Activated T-helper 17 cell treated with anti-CD3 and anti-CD28 coated beads, Interleukin-2, amount 50 U/mL, for 72 hours (primary cell): ENCODE measurements at regions not wholly inside any gene's neighbourhood (a gene's known extent, or its start where the extent isn't known, plus 50 kb on each side); places are given as distances from the start of the nearest gene placed in this dataset.
"Not testable (repeated sequence)": the region's sequence is repeated elsewhere in the genome, so short reads cannot be mapped to it uniquely, and the experiment has no call there.

Source experiments
- ATAC-seq: fragments of 150-1000 bp; cut with Tn5 transposase; replicated peaks from 2 replicates; pipeline ENCODE4 v1.10.0; 2021; ENCODE audit warnings: mild to moderate bottlenecking, moderate library complexity
- H3K27ac Mint-ChIP-seq: one replicate; pipeline ENCODE4 v1.8.0; 2022; ENCODE audit warnings: mixed read lengths
- H3K27me3 Mint-ChIP-seq: one replicate; pipeline ENCODE4 v1.8.0; 2022; ENCODE audit warnings: mixed read lengths
- H3K36me3 Mint-ChIP-seq: one replicate; pipeline ENCODE4 v1.8.0; 2022; ENCODE audit warnings: low read depth, mild to moderate bottlenecking, mixed read lengths
- H3K4me1 Mint-ChIP-seq: one replicate; pipeline ENCODE4 v1.8.0; 2022; ENCODE audit warnings: mixed read lengths
- H3K4me3 Mint-ChIP-seq: one replicate; pipeline ENCODE4 v1.8.0; 2022; ENCODE audit warnings: mild to moderate bottlenecking, mixed read lengths
- H3K9me3 Mint-ChIP-seq: one replicate; pipeline ENCODE4 v1.8.0; 2022; ENCODE audit warnings: mixed read lengths

- H3K27ac Mint-ChIP-seq: no peak overlapping the region
- peaks cover 5% of the 10 kb centered on the region for H3K9me3 Mint-ChIP-seq
- no peak for ATAC-seq
- no peaks in the 10 kb centered on the region for H3K27me3 Mint-ChIP-seq
- no peaks in the 10 kb centered on the region for H3K4me1 Mint-ChIP-seq
- no peaks in the 10 kb centered on the region for H3K36me3 Mint-ChIP-seq
- no peak overlapping the region for H3K4me3 Mint-ChIP-seq
These were observed 70.1 kb upstream of the SGO1 start for GRCh38 chr3:20256144-20256543.

GRCh38 chr3:20254268-20255117, 68.5 kb upstream of the SGO1 start:
- Mint-ChIP-seq H3K4me1 (no peaks in the 10 kb centered on the region), H3K27ac (no peak overlapping the region), H3K4me3 (no peak overlapping the region), H3K9me3 (peaks cover 5% of the 10 kb centered on the region), H3K27me3 (no peaks in the 10 kb centered on the region), H3K36me3 (no peaks in the 10 kb centered on the region)
- no peak for ATAC-seq

- Mint-ChIP-seq H3K36me3 (no peaks in the 10 kb centered on the region), H3K9me3 (peaks cover 9% of the 10 kb centered on the region), H3K4me1 (no peaks in the 10 kb centered on the region), H3K27ac (no peak overlapping the region), H3K4me3 (no peak overlapping the region), H3K27me3 (no peaks in the 10 kb centered on the region)
- no peak for ATAC-seq
These were observed 64.8 kb upstream of the SGO1 start for GRCh38 chr3:20250786-20251185.

GRCh38 chr3:20250314-20250713, 64.3 kb upstream of the SGO1 start:
- Mint-ChIP-seq H3K36me3 (no peaks in the 10 kb centered on the region), H3K27me3 (no peaks in the 10 kb centered on the region), H3K9me3 (peaks cover 10% of the 10 kb centered on the region), H3K4me1 (no peaks in the 10 kb centered on the region), H3K27ac (no peak overlapping the region), H3K4me3 (no peak overlapping the region)
- no peak for ATAC-seq

GRCh38 chr3:20246662-20247061, 60.7 kb upstream of the SGO1 start:
- H3K4me3 Mint-ChIP-seq: no peak overlapping the region
- no peak overlapping the region for H3K27ac Mint-ChIP-seq
- H3K36me3 Mint-ChIP-seq: no peaks in the 10 kb centered on the region
- H3K27me3 Mint-ChIP-seq: no peaks in the 10 kb centered on the region
- H3K9me3 Mint-ChIP-seq: peaks cover 11% of the 10 kb centered on the region
- no peak for ATAC-seq
- no peaks in the 10 kb centered on the region for H3K4me1 Mint-ChIP-seq

- no peak overlapping the region for H3K4me3 Mint-ChIP-seq
- no peak overlapping the region for H3K27ac Mint-ChIP-seq
- no peaks in the 10 kb centered on the region for H3K27me3 Mint-ChIP-seq
- H3K36me3 Mint-ChIP-seq: no peaks in the 10 kb centered on the region
- no peaks in the 10 kb centered on the region for H3K4me1 Mint-ChIP-seq
- ATAC-seq: no peak
- peaks cover 11% of the 10 kb centered on the region for H3K9me3 Mint-ChIP-seq
These were observed 59.8 kb upstream of the SGO1 start for GRCh38 chr3:20245781-20246180.

GRCh38 chr3:20240154-20240883, 54.3 kb upstream of the SGO1 start:
- peaks cover 6% of the 10 kb centered on the region for H3K9me3 Mint-ChIP-seq
- no peak overlapping the region for H3K27ac Mint-ChIP-seq
- H3K4me3 Mint-ChIP-seq: no peak overlapping the region
- no peaks in the 10 kb centered on the region for H3K4me1 Mint-ChIP-seq
- H3K27me3 Mint-ChIP-seq: no peaks in the 10 kb centered on the region
- H3K36me3 Mint-ChIP-seq: no peaks in the 10 kb centered on the region
- no peak for ATAC-seq

GRCh38 chr3:20238199-20238598, 52.2 kb upstream of the SGO1 start:
- not testable (repeated sequence) for H3K4me3 Mint-ChIP-seq, H3K4me1 Mint-ChIP-seq, H3K27ac Mint-ChIP-seq, H3K27me3 Mint-ChIP-seq, ATAC-seq, H3K9me3 Mint-ChIP-seq, H3K36me3 Mint-ChIP-seq

GRCh38 chr3:20236603-20237002, 50.6 kb upstream of the SGO1 start:
- Mint-ChIP-seq H3K36me3 (no peaks in the 10 kb centered on the region), H3K27ac (no peak overlapping the region), H3K4me3 (no peak overlapping the region), H3K4me1 (no peaks in the 10 kb centered on the region), H3K9me3 (no peaks in the 10 kb centered on the region), H3K27me3 (no peaks in the 10 kb centered on the region)
- ATAC-seq: no peak
